Endothelial cell of umbilical vein (primary cell): ENCODE measurements at regions not wholly inside any gene's neighbourhood (a gene's known extent, or its start where the extent isn't known, plus 50 kb on each side); places are given as distances from the start of the nearest gene placed in this dataset.

Experiments used
- FOS ChIP-seq: IDR thresholded peaks from 2 replicates; pipeline ENCODE4 v1.6.1; 2011; ENCODE audit warnings: mild to moderate bottlenecking, low read length, moderate library complexity, borderline replicate concordance; ENCODE audit not compliant: insufficient read depth
- POLR2AphosphoS5 ChIP-seq: IDR thresholded peaks from 2 replicates; pipeline ENCODE4 v1.6.1; 2012; ENCODE audit warnings: low read depth, mild to moderate bottlenecking, control low read depth, low read length, moderate library complexity; ENCODE audit not compliant: insufficient read depth
- TF ChIP-seq, protein P1 (sequence below), 2 donors: IDR thresholded peaks; 1 replicate in 1 of 2; 2 replicates in 1 of 2; pipeline ENCODE4 v1.5.1; 2011; ENCODE audit warnings: low read length in 2 of 2, mild to moderate bottlenecking in 2 of 2, moderate library complexity in 2 of 2, control low read depth in 1 of 2, inconsistent platforms in 1 of 2, low read depth in 1 of 2; ENCODE audit not compliant: insufficient read depth in 1 of 2; ENCODE audit errors: extremely low read depth in 1 of 2

DNA sequence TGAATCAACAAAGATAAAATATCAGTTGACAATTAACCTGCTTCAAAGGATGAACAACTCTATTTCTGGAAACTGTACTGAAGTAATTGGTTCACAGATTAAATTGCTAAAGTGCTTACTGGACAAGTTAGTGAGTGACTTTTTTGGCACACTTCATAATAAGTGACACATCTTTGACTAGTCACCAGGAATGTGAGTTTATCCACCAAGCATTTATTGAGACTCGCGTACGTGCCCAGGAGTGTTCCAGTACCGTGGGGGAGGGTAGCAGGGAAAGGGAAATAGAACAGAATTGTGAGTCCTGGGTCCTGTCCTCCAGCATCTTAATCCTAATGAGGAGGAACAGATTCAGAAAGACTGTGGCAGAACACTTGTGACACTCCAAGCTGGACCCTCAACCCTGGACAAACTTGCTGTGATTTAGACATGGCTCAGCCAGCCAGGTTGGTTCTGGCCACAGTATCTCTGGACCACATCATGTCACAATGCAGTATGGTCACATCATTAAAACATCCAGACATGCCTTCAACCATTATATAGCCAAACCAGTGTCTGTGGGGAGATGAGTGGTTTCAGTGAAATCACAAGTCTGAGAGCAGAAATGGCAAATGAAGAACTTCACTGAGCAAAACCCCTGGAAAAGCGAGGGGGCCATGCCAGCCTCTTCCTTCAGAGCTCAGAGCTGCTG is 623.1 kb downstream of the BNC2 start:
- TF ChIP-seq, protein P1, sequence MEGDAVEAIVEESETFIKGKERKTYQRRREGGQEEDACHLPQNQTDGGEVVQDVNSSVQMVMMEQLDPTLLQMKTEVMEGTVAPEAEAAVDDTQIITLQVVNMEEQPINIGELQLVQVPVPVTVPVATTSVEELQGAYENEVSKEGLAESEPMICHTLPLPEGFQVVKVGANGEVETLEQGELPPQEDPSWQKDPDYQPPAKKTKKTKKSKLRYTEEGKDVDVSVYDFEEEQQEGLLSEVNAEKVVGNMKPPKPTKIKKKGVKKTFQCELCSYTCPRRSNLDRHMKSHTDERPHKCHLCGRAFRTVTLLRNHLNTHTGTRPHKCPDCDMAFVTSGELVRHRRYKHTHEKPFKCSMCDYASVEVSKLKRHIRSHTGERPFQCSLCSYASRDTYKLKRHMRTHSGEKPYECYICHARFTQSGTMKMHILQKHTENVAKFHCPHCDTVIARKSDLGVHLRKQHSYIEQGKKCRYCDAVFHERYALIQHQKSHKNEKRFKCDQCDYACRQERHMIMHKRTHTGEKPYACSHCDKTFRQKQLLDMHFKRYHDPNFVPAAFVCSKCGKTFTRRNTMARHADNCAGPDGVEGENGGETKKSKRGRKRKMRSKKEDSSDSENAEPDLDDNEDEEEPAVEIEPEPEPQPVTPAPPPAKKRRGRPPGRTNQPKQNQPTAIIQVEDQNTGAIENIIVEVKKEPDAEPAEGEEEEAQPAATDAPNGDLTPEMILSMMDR (IDR thresholded peaks at IDR 0.05; ENCODE audit: extremely low read depth in 1 of 2, insufficient read depth in 1 of 2, low read depth in 1 of 2, low read length in 2 of 2), result no peak
- TF ChIP-seq FOS (no peak), POLR2AphosphoS5 (no peak)
